Left lung (tissue), 4 donors: ENCODE measurements at regions not wholly inside any gene's neighbourhood (a gene's known extent, or its start where the extent isn't known, plus 50 kb on each side); places are given as distances from the start of the nearest gene placed in this dataset.
A peak's percentile ranks its signal among the peaks of the same experiment; 100 is the strongest.

Source experiments
- ATAC-seq: fragments of 200-7000 bp; cut with Tn5 transposase; one replicate; pipeline ENCODE4 v1.9.1; 2020; ENCODE audit warnings: moderate library complexity
- DNase-seq, 4 donors: peaks; one replicate each; pipeline ENCODE4 v3.0.0-alpha.2; 2013 to 2020
- H3K27ac ChIP-seq, 2 donors: fragments of 200-600 bp; sonication (generic) in 1 of 2; one replicate each; pipeline versions ENCODE4 v1.5.0 to v1.8.0; 2020 to 2021
- H3K27me3 ChIP-seq, 2 donors: fragments of 200-600 bp; sonication (generic) in 1 of 2; one replicate each; pipeline versions ENCODE4 v1.5.0 to v1.8.0; 2020 to 2021
- H3K36me3 ChIP-seq, 2 donors: fragments of 200-600 bp; sonication (generic) in 1 of 2; one replicate each; pipeline versions ENCODE4 v1.5.0 to v1.8.0; 2020 to 2021
- H3K4me1 ChIP-seq, 2 donors: fragments of 200-600 bp; one replicate each; pipeline ENCODE4 v1.8.0; 2021
- H3K4me3 ChIP-seq, 2 donors: fragments of 200-600 bp; sonication (generic) in 1 of 2; one replicate each; pipeline versions ENCODE4 v1.5.0 to v1.8.0; 2020 to 2021; ENCODE audit warnings: mild to moderate bottlenecking in 1 of 2
- H3K9me3 ChIP-seq, 2 donors: fragments of 200-600 bp; sonication (generic) in 1 of 2; one replicate each; pipeline versions ENCODE4 v1.5.0 to v1.8.0; 2020 to 2021
- CTCF ChIP-seq, 2 donors: fragments of 200-600 bp; sonication (generic) in 1 of 2; IDR thresholded peaks; one replicate each; pipeline versions ENCODE4 v1.5.0 to v1.8.0; 2021; ENCODE audit warnings: antibody characterized with exemption in 2 of 2
- intact Hi-C, 2 donors: fragments of 100-400 bp; cut with DNase I; formaldehyde crosslinking; loops; one replicate each; pipeline versions ENCODE4 v1.11.2 to v1.14.2; 2022
- donor health status: DM: no; HTN: yes; CAD: no.
- donor health status: DM: no; HTN: no; CAD: no.

GRCh38 chr3:110307065-110307809 lies 764.4 kb upstream of the NECTIN3 start:
- H3K27me3 ChIP-seq, result no peaks in the 10 kb centered on the region
- H3K9me3 ChIP-seq, result no peaks in the 10 kb centered on the region
- no peak for TF ChIP-seq CTCF (IDR thresholded peaks at IDR 0.05)
- H3K4me3 ChIP-seq, result no peak overlapping the region
- ATAC-seq, result no peak
- no peak overlapping the region for H3K27ac ChIP-seq
- no peak for DNase-seq
- no peaks in the 10 kb centered on the region for H3K4me1 ChIP-seq
- no peaks in the 10 kb centered on the region for H3K36me3 ChIP-seq
- intact Hi-C loops, result no loop called here

- no peaks in the 10 kb centered on the region for H3K27me3 ChIP-seq
- no peak for ATAC-seq
- intact Hi-C loops, result no loop called here
- TF ChIP-seq CTCF (IDR thresholded peaks at IDR 0.05), result no peak
- H3K9me3 ChIP-seq, result no peaks in the 10 kb centered on the region
- H3K36me3 ChIP-seq, result no peaks in the 10 kb centered on the region
- H3K27ac ChIP-seq, result no peak overlapping the region
- no peak for DNase-seq
- no peaks in the 10 kb centered on the region for H3K4me1 ChIP-seq
- no peak overlapping the region for H3K4me3 ChIP-seq
Measured at GRCh38 chr3:110311541-110311940, 760.1 kb upstream of the NECTIN3 start.

- Histone ChIP-seq H3K4me1 (no peaks in the 10 kb centered on the region), H3K36me3 (no peaks in the 10 kb centered on the region), H3K9me3 (no peaks in the 10 kb centered on the region), H3K27me3 (no peaks in the 10 kb centered on the region), H3K27ac (no peak overlapping the region), H3K4me3 (no peak overlapping the region)
- ATAC-seq, result peak; percentile 86
- peak; percentile 47 to 71 for TF ChIP-seq CTCF (IDR thresholded peaks at IDR 0.05)
- intact Hi-C loops, result no loop called here
- DNase-seq, result peak in 1 of 4 donors; percentile 24
Measured at GRCh38 chr3:110314512-110315114, 757.0 kb upstream of the NECTIN3 start.

GRCh38 chr3:110318108-110318507 lies 753.5 kb upstream of the NECTIN3 start:
- DNase-seq (no peak), ATAC-seq (no peak)
- no peak for TF ChIP-seq CTCF (IDR thresholded peaks at IDR 0.05)
- intact Hi-C loops, result no loop called here
- Histone ChIP-seq H3K27me3 (no peaks in the 10 kb centered on the region), H3K27ac (no peak overlapping the region), H3K36me3 (no peaks in the 10 kb centered on the region), H3K9me3 (no peaks in the 10 kb centered on the region), H3K4me3 (no peak overlapping the region), H3K4me1 (no peaks in the 10 kb centered on the region)

GRCh38 chr3:110323349-110323748 lies 748.3 kb upstream of the NECTIN3 start:
- H3K27me3 ChIP-seq, result no peaks in the 10 kb centered on the region
- TF ChIP-seq CTCF (IDR thresholded peaks at IDR 0.05), result no peak
- no peaks in the 10 kb centered on the region for H3K9me3 ChIP-seq
- intact Hi-C loops, result no loop called here
- peak; percentile 21 for ATAC-seq
- H3K4me3 ChIP-seq, result no peak overlapping the region
- no peaks in the 10 kb centered on the region for H3K36me3 ChIP-seq
- H3K4me1 ChIP-seq, result no peaks in the 10 kb centered on the region
- no peak for DNase-seq
- no peak overlapping the region for H3K27ac ChIP-seq
